Sigmoid colon (tissue), 6 donors: ENCODE measurements at regions not wholly inside any gene's neighbourhood (a gene's known extent, or its start where the extent isn't known, plus 50 kb on each side); places are given as distances from the start of the nearest gene placed in this dataset.

Experiments used
- DNase-seq: peaks from one replicate; pipeline ENCODE4 v3.0.0-alpha.2; 2019
- H3K27ac ChIP-seq, 4 donors: fragments of 200-600 bp; sonication (generic); one replicate each; pipeline ENCODE4 v1.5.1; 2016 to 2019; ENCODE audit warnings: mild to moderate bottlenecking in 1 of 4
- H3K27me3 ChIP-seq, 3 donors: fragments of 200-600 bp; sonication (generic); one replicate each; pipeline ENCODE4 v1.5.1; 2019; ENCODE audit warnings: mild to moderate bottlenecking in 1 of 3
- H3K36me3 ChIP-seq, 4 donors: fragments of 200-600 bp; sonication (generic); one replicate each; pipeline ENCODE4 v1.5.1; 2016 to 2019
- H3K4me1 ChIP-seq, 4 donors: fragments of 200-600 bp; sonication (generic); one replicate each; pipeline ENCODE4 v1.5.1; 2017 to 2019
- H3K4me3 ChIP-seq, 4 donors: fragments of 200-600 bp; sonication (generic); one replicate each; pipeline ENCODE4 v1.5.1; 2017 to 2019; ENCODE audit warnings: mild to moderate bottlenecking in 2 of 4, moderate library complexity in 1 of 4
- H3K9me3 ChIP-seq, 4 donors: fragments of 200-600 bp in 3 of 4; sonication (generic) in 3 of 4; one replicate each; pipeline versions ENCODE4 v1.5.1 to v1.6.1; 2013 to 2019
- CTCF ChIP-seq, 4 experiments: fragments of 450-650 bp in 3 of 4; fragments of 200-600 bp in 1 of 4; IDR thresholded peaks; one replicate each; pipeline ENCODE4 v1.5.1; 2016 to 2019; ENCODE audit warnings: antibody characterized with exemption in 4 of 4, mild to moderate bottlenecking in 3 of 4, moderate library complexity in 2 of 4
- EP300 ChIP-seq, 4 donors: sonication (generic); formaldehyde crosslinking; IDR thresholded peaks; one replicate each; pipeline ENCODE4 v1.6.1; 2017; ENCODE audit warnings: antibody characterized with exemption in 4 of 4
- POLR2A ChIP-seq, 2 donors: fragments of 450-650 bp; IDR thresholded peaks; one replicate each; pipeline ENCODE4 v1.6.1; 2016; ENCODE audit warnings: antibody characterized with exemption in 2 of 2, mild to moderate bottlenecking in 2 of 2, moderate library complexity in 2 of 2
- POLR2AphosphoS5 ChIP-seq, 4 donors: sonication (generic); formaldehyde crosslinking; IDR thresholded peaks; one replicate each; pipeline ENCODE4 v1.6.1; 2017; ENCODE audit warnings: antibody characterized with exemption in 4 of 4
- WGBS, 2 donors: extraction: QIAGEN DNeasy Blood & Tissue Kit; methylation state at CpG; one replicate each; pipeline ENCODE4 v1.1.7; 2013; 5-methylcytosine and 5-hydroxymethylcytosine counted together
- intact Hi-C: fragments of 100-400 bp; cut with DNase I; formaldehyde crosslinking; loops from one replicate; pipeline ENCODE4 v1.15.1; 2023
- donor health status: healthy with polysubstance abuse.
- donor health status: healthy.

GRCh38 chr5:171635028-171635427 lies 150.6 kb upstream of the SMIM23 start:
- peaks cover 0 to 11% (median 8%) of the 10 kb centered on the region in 4 donors for H3K4me1 ChIP-seq
- DNase-seq = no peak
- H3K36me3 ChIP-seq = no peaks in the 10 kb centered on the region
- intact Hi-C loops = no loop called here
- H3K9me3 ChIP-seq = no peaks in the 10 kb centered on the region
- no peak overlapping the region for H3K27ac ChIP-seq
- TF ChIP-seq CTCF (IDR thresholded peaks at IDR 0.05) (no peak), POLR2A (IDR thresholded peaks at IDR 0.05) (no peak), POLR2AphosphoS5 (IDR thresholded peaks at IDR 0.05) (no peak), EP300 (IDR thresholded peaks at IDR 0.05) (no peak)
- no peaks in the 10 kb centered on the region for H3K27me3 ChIP-seq
- no peak overlapping the region for H3K4me3 ChIP-seq
- WGBS, 2 donors = 92 to 93% methylated on average over 2 of the region's 2 CpGs

GRCh38 chr5:171635561-171636245 lies 149.9 kb upstream of the SMIM23 start:
- no peaks in the 10 kb centered on the region for H3K27me3 ChIP-seq
- DNase-seq = no peak
- no peaks in the 10 kb centered on the region for H3K9me3 ChIP-seq
- H3K4me1 ChIP-seq = peaks cover 0 to 12% (median 10%) of the 10 kb centered on the region in 4 donors
- H3K27ac ChIP-seq = no peak overlapping the region
- intact Hi-C loops = no loop called here
- H3K4me3 ChIP-seq = no peak overlapping the region
- 81 to 85% methylated on average over 8 of the region's 8 CpGs for WGBS, 2 donors
- no peak for TF ChIP-seq POLR2AphosphoS5 (IDR thresholded peaks at IDR 0.05)
- TF ChIP-seq CTCF (IDR thresholded peaks at IDR 0.05) = no peak
- no peak for TF ChIP-seq POLR2A (IDR thresholded peaks at IDR 0.05)
- TF ChIP-seq EP300 (IDR thresholded peaks at IDR 0.05) = no peak
- H3K36me3 ChIP-seq = no peaks in the 10 kb centered on the region

DNA sequence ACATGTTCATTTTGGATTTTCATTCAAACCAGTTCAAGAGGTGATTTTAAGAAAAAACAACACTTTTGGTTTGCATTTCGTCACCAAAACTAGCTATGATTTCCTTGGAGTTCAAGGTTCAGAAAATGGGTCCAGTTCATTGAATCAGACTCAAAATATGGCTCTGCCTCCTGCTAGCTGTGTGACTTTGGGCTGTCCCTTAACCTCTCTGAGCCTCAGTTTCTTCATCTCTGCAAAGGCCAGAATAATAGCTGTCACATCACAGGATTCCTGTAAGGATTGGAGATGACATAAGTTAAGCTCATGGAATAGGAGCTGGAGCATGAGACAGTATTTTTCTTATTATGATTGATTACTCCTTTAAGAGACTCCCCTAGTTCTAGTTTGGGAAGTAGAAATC lies 147.8 kb upstream of the SMIM23 start:
- Histone ChIP-seq H3K27ac (no peak overlapping the region), H3K27me3 (no peaks in the 10 kb centered on the region), H3K9me3 (no peaks in the 10 kb centered on the region), H3K4me1 (peaks cover 0 to 15% (median 14%) of the 10 kb centered on the region in 4 donors), H3K36me3 (no peaks in the 10 kb centered on the region), H3K4me3 (no peak overlapping the region)
- intact Hi-C loops = no loop called here
- WGBS, 2 donors = 88 to 92% methylated on average over 1 of the region's 1 CpG
- DNase-seq = no peak
- TF ChIP-seq POLR2AphosphoS5 (IDR thresholded peaks at IDR 0.05) (no peak), POLR2A (IDR thresholded peaks at IDR 0.05) (no peak), EP300 (IDR thresholded peaks at IDR 0.05) (no peak), CTCF (IDR thresholded peaks at IDR 0.05) (no peak)

DNA sequence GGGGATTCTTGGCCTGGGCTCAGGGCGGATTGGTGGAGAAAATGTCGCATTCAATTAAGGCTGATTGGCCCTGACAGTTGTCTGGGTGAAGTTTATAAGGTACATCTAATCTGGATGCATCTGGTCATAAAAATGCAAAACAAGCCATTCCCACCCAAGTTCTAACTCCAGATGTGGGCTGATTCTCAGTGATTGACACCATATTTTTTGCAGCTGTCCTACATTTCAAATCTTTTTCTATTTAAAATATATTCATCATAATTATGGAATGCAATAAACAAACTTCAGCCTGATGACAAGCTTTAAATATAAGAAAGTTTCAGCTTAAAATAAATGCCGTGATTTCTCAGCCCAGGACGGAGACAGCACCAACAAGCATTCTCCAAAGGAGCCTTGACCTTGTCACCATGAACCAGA lies 146.4 kb upstream of the SMIM23 start:
- Histone ChIP-seq H3K4me1 (peaks cover 0 to 15% (median 15%) of the 10 kb centered on the region in 4 donors), H3K27me3 (no peaks in the 10 kb centered on the region), H3K9me3 (no peaks in the 10 kb centered on the region), H3K4me3 (no peak overlapping the region), H3K27ac (no peak overlapping the region), H3K36me3 (no peaks in the 10 kb centered on the region)
- intact Hi-C loops = no loop called here
- WGBS, 2 donors = 69 to 87% methylated on average over 4 of the region's 4 CpGs
- no peak for TF ChIP-seq EP300 (IDR thresholded peaks at IDR 0.05)
- TF ChIP-seq CTCF (IDR thresholded peaks at IDR 0.05) = no peak
- no peak for TF ChIP-seq POLR2A (IDR thresholded peaks at IDR 0.05)
- no peak for TF ChIP-seq POLR2AphosphoS5 (IDR thresholded peaks at IDR 0.05)
- no peak for DNase-seq

- H3K27ac ChIP-seq = no peak overlapping the region
- no peaks in the 10 kb centered on the region for H3K9me3 ChIP-seq
- WGBS, 2 donors = 85 to 86% methylated on average over 4 of the region's 4 CpGs
- H3K4me3 ChIP-seq = no peak overlapping the region
- no peak for DNase-seq
- intact Hi-C loops = no loop called here
- no peaks in the 10 kb centered on the region for H3K36me3 ChIP-seq
- H3K4me1 ChIP-seq = peaks cover 0 to 21% (median 17%) of the 10 kb centered on the region in 4 donors
- TF ChIP-seq EP300 (IDR thresholded peaks at IDR 0.05) = no peak
- no peaks in the 10 kb centered on the region for H3K27me3 ChIP-seq
Observed at GRCh38 chr5:171639966-171640365, 145.7 kb upstream of the SMIM23 start.
